ENCODE measurements at regions not wholly inside any gene's neighbourhood (a gene's known extent, or its start where the extent isn't known, plus 50 kb on each side); places are given as distances from the start of the nearest gene placed in this dataset.
"Not testable (repeated sequence)": the region's sequence is repeated elsewhere in the genome, so short reads cannot be mapped to it uniquely, and the experiment has no call there.

- intact Hi-C loops (cut with DNase I) = no loop called here
- H3K27ac ChIP-seq = no peak overlapping the region
- no peak overlapping the region for H3K4me3 ChIP-seq
- TF ChIP-seq, protein P1, sequence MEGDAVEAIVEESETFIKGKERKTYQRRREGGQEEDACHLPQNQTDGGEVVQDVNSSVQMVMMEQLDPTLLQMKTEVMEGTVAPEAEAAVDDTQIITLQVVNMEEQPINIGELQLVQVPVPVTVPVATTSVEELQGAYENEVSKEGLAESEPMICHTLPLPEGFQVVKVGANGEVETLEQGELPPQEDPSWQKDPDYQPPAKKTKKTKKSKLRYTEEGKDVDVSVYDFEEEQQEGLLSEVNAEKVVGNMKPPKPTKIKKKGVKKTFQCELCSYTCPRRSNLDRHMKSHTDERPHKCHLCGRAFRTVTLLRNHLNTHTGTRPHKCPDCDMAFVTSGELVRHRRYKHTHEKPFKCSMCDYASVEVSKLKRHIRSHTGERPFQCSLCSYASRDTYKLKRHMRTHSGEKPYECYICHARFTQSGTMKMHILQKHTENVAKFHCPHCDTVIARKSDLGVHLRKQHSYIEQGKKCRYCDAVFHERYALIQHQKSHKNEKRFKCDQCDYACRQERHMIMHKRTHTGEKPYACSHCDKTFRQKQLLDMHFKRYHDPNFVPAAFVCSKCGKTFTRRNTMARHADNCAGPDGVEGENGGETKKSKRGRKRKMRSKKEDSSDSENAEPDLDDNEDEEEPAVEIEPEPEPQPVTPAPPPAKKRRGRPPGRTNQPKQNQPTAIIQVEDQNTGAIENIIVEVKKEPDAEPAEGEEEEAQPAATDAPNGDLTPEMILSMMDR (IDR thresholded peaks at IDR 0.05) = no peak
- DNase-seq = no peak
- H3K36me3 ChIP-seq = no peaks in the 10 kb centered on the region
- no peaks in the 10 kb centered on the region for H3K4me1 ChIP-seq
- no peaks in the 10 kb centered on the region for H3K27me3 ChIP-seq
- H3K9me3 ChIP-seq = no peaks in the 10 kb centered on the region
- ATAC-seq = no peak
Observed at GRCh38 chr18:30675493-30675892, 367.0 kb downstream of the DSC3 start.

- Histone ChIP-seq H3K27me3 (no peaks in the 10 kb centered on the region), H3K27ac (no peak overlapping the region), H3K4me1 (no peaks in the 10 kb centered on the region), H3K9me3 (no peaks in the 10 kb centered on the region), H3K36me3 (no peaks in the 10 kb centered on the region), H3K4me3 (no peak overlapping the region)
- ATAC-seq (no peak), DNase-seq (no peak)
- TF ChIP-seq, protein P1 (IDR thresholded peaks at IDR 0.05) = no peak
- intact Hi-C loops (cut with DNase I) = no loop called here
Observed at GRCh38 chr18:30675072-30675471, 367.5 kb downstream of the DSC3 start.

DNA sequence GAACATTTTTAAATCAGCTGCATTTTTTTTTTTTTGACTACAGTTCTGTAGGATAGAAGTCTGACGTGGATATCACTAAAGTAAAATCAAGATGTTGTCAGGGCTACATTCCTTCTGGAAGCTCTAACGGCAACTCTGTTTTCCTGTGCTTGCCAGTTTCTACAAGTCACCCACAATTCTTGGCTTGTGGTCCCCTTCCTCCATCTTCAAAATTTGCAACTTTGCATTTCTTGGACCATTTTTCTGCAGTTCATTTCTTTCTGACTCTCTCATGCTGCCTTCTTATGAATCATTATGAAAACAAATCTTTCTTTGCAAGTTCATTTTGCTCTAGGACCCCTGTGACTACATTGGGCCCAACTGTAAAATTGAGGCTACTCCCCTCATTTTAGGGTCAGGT, 367.9 kb downstream of the DSC3 start:
- Histone ChIP-seq H3K27me3 (no peaks in the 10 kb centered on the region), H3K4me1 (no peaks in the 10 kb centered on the region), H3K36me3 (no peaks in the 10 kb centered on the region), H3K9me3 (no peaks in the 10 kb centered on the region), H3K4me3 (no peak overlapping the region), H3K27ac (no peak overlapping the region)
- intact Hi-C loops (cut with DNase I) = no loop called here
- ATAC-seq = no peak
- DNase-seq = no peak
- TF ChIP-seq, protein P1 (IDR thresholded peaks at IDR 0.05) = no peak

DNA sequence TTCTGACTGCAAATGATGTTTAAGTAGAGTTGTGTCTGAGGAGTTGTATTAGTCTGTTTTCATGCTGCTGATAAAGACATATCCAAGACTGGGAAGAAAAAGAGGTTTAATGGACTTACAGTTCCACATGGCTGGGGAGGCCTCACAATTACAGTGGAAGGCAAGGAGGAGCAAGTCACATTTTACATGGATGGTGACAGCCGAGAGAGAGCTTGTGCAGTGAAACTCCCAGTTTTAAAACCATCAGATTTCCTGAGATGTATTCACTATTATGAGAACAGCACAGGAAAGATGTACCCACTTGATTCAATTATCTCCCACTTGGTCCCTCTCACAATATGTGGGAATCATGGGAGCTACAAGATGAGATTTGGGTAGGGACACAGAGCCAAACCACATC, 370.1 kb downstream of the DSC3 start:
- H3K27me3 ChIP-seq; H3K4me1 ChIP-seq; H3K4me3 ChIP-seq; H3K9me3 ChIP-seq; ATAC-seq; intact Hi-C loops (cut with DNase I); H3K27ac ChIP-seq; H3K36me3 ChIP-seq; DNase-seq: not testable (repeated sequence)

- Histone ChIP-seq H3K9me3 (no peaks in the 10 kb centered on the region), H3K4me3 (no peak overlapping the region), H3K27ac (no peak overlapping the region), H3K36me3 (no peaks in the 10 kb centered on the region), H3K4me1 (no peaks in the 10 kb centered on the region), H3K27me3 (no peaks in the 10 kb centered on the region)
- TF ChIP-seq, protein P1 (IDR thresholded peaks at IDR 0.05) = no peak
- DNase-seq (no peak), ATAC-seq (no peak)
- intact Hi-C loops (cut with DNase I) = no loop called here
Observed at GRCh38 chr18:30658306-30658705, 384.2 kb downstream of the DSC3 start.

- Histone ChIP-seq H3K4me1 (no peaks in the 10 kb centered on the region), H3K27ac (no peak overlapping the region), H3K4me3 (no peak overlapping the region), H3K36me3 (no peaks in the 10 kb centered on the region), H3K9me3 (no peaks in the 10 kb centered on the region), H3K27me3 (no peaks in the 10 kb centered on the region)
- intact Hi-C loops (cut with DNase I) = no loop called here
- TF ChIP-seq, protein P1 (IDR thresholded peaks at IDR 0.05) = no peak
- ATAC-seq = no peak
- no peak for DNase-seq
Observed at GRCh38 chr18:30652387-30652786, 390.2 kb downstream of the DSC3 start.

All from upper lobe of right lung (tissue), 1 donor.